Neutrophil (primary cell): ENCODE measurements at regions not wholly inside any gene's neighbourhood (a gene's known extent, or its start where the extent isn't known, plus 50 kb on each side); places are given as distances from the start of the nearest gene placed in this dataset.

Experiments
- H3K27ac ChIP-seq: fragments of 200-600 bp; sonication (generic); 2 replicates; pipeline ENCODE4 v1.5.1; 2016; ENCODE audit warnings: mild to moderate bottlenecking, moderate library complexity
- H3K27me3 ChIP-seq: fragments of 200-600 bp; sonication (generic); 2 replicates; pipeline ENCODE4 v1.6.0; 2016; ENCODE audit warnings: mild to moderate bottlenecking
- H3K36me3 ChIP-seq: fragments of 200-600 bp; sonication (generic); 2 replicates; pipeline ENCODE4 v1.5.1; 2017
- H3K4me1 ChIP-seq, 2 experiments: fragments of 200-600 bp in 1 of 2; sonication (generic) in 1 of 2; 1 replicate in 1 of 2; 2 replicates in 1 of 2; pipeline versions ENCODE4 v1.5.1 to v1.6.1; 2013 to 2016; ENCODE audit warnings: low read depth in 1 of 2, low read length in 1 of 2, mild to moderate bottlenecking in 1 of 2, moderate library complexity in 1 of 2; ENCODE audit not compliant: control insufficient read depth in 1 of 2, insufficient read depth in 1 of 2
- H3K4me3 ChIP-seq, 2 experiments: fragments of 200-600 bp in 1 of 2; sonication (generic) in 1 of 2; 1 replicate in 1 of 2; 2 replicates in 1 of 2; pipeline ENCODE4 v1.5.1; 2013 to 2016; ENCODE audit warnings: low read depth in 1 of 2, low read length in 1 of 2, mild to moderate bottlenecking in 1 of 2, moderate library complexity in 1 of 2
- H3K9me3 ChIP-seq: fragments of 200-600 bp; sonication (generic); 2 replicates; pipeline ENCODE4 v1.5.1; 2016
- TF ChIP-seq, protein P1 (sequence below): fragments of 200-600 bp; sonication (generic); IDR thresholded peaks from 2 replicates; pipeline ENCODE4 v1.5.1; 2016; ENCODE audit warnings: antibody characterized with exemption

DNA sequence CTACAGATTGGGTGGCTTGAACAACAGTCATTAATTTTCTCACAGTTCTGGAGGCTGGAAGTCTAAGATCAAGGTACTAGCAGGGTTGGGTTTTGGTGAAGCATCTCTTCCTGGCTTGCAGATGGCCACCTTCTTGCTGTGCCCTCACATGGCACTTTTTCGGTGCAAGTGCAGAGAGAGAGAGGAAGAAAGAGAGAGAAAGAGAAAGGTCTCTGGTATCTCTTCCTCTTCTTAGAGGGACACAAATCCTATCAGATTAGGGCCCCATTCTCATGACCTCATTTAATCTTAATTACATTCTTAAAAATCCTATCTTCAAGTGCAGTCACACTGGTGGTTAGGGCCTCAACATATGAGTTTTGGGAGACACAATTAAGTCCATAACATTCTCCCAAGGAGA lies 167.1 kb downstream of the NFKBIZ start:
- H3K4me1 ChIP-seq, result peaks cover 2 to 19% of the 10 kb centered on the region in 2 experiments
- H3K9me3 ChIP-seq, result no peaks in the 10 kb centered on the region
- H3K27me3 ChIP-seq, result no peaks in the 10 kb centered on the region
- H3K27ac ChIP-seq, result no peak overlapping the region
- TF ChIP-seq, protein P1, sequence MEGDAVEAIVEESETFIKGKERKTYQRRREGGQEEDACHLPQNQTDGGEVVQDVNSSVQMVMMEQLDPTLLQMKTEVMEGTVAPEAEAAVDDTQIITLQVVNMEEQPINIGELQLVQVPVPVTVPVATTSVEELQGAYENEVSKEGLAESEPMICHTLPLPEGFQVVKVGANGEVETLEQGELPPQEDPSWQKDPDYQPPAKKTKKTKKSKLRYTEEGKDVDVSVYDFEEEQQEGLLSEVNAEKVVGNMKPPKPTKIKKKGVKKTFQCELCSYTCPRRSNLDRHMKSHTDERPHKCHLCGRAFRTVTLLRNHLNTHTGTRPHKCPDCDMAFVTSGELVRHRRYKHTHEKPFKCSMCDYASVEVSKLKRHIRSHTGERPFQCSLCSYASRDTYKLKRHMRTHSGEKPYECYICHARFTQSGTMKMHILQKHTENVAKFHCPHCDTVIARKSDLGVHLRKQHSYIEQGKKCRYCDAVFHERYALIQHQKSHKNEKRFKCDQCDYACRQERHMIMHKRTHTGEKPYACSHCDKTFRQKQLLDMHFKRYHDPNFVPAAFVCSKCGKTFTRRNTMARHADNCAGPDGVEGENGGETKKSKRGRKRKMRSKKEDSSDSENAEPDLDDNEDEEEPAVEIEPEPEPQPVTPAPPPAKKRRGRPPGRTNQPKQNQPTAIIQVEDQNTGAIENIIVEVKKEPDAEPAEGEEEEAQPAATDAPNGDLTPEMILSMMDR, result no peak
- H3K4me3 ChIP-seq, result no peak overlapping the region
- H3K36me3 ChIP-seq, result no peaks in the 10 kb centered on the region

DNA sequence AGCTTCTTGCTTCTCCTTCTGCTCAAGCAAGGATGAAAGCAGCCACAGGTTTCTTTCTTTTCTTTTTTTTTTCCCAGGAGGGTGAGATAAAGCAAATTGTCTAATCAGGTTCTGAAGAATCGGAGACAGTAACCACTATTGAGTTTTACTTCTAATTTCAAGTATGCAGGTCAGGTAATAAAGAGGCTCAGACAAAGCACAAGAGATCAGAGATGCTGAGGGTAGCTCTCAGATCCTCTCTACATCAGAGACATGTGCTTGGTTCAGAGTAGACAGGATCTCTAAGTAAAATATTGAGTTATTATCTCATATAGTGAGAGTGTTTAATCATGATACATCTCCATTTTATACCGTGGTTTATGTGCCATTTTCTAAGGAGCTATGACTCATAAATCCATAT lies 168.5 kb downstream of the NFKBIZ start:
- TF ChIP-seq, protein P1, result no peak
- Histone ChIP-seq H3K36me3 (no peaks in the 10 kb centered on the region), H3K27me3 (no peaks in the 10 kb centered on the region)

DNA sequence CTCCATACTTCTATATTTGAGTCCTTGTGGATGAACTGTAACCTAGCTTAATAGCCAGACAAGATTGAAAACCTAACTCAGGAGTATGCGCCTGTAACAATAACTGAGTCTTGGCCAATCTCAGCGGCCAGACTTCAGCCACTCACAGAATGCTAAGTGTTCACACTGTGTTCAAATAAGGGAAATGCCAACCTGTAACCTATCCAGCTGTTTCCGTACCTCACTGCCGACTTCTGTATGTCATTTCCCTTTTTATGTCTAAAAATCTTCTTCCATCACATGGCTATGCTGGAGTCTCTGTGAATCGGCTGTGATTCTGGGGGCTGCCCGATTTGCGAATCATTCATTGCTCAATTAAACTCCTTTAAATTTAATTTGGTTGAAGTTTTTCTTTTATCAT lies 169.2 kb downstream of the NFKBIZ start:
- Histone ChIP-seq H3K27me3 (no peaks in the 10 kb centered on the region), H3K4me1 (peaks cover 2 to 19% of the 10 kb centered on the region in 2 experiments), H3K4me3 (no peak overlapping the region), H3K9me3 (no peaks in the 10 kb centered on the region), H3K27ac (no peak overlapping the region), H3K36me3 (no peaks in the 10 kb centered on the region)
- TF ChIP-seq, protein P1, result no peak

More for the DNA sequence above, 168.5 kb downstream of the NFKBIZ start:
- Histone ChIP-seq H3K4me1 (peaks cover 2 to 19% of the 10 kb centered on the region in 2 experiments), H3K4me3 (no peak overlapping the region), H3K9me3 (no peaks in the 10 kb centered on the region), H3K27ac (no peak overlapping the region)

DNA sequence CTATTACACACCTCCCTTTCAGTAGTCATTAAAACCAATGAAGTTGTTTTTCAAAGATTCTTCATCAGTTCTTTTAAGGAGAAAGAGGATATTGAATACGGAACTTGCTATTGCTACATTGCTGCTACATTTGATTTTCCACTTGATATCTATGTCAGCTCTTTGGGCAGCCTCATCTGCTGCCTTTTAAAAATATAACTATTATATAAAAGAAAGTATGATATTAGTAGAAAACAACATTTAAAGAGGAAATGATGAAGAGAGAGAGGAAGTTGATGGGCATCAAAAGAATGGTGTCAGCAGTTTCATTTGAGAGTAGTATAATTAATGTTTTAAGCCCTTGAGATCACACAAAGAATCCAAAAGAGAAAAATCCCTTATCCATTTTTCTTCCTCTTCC lies 171.4 kb downstream of the NFKBIZ start:
- Histone ChIP-seq H3K4me3 (no peak overlapping the region), H3K27me3 (no peaks in the 10 kb centered on the region), H3K9me3 (no peaks in the 10 kb centered on the region), H3K36me3 (no peaks in the 10 kb centered on the region), H3K27ac (peak overlapping the region; percentile 14), H3K4me1 (peaks cover 2 to 25% of the 10 kb centered on the region in 2 experiments)
- TF ChIP-seq, protein P1, result no peak

DNA sequence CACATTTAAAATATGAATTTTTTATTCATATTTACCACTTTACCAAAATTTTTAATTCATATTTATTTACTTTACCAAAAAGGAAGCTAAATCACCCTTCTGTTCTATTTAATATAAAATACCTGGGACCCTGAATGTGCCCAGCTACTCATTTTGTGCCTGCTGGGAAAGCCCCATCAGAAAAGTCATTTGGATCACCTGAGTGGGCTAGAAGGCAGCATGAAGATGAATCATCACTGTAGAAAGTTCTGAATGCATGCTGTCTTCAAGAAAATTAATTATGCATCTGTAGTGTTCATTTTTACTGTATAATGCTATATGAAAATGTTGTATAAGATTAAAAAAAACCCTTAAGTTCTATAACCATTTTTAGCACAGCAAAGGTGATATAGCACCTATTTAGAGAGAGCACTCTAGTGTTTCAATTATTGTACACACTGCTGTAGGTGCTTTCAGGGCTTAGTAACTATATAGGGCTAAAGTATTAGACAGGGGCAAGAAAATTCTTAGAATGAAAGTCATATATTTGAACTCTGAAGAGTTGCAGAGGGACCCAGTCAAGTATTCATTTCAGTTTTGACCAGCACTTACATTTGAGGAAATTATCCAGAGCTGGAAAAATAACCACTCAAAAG lies 175.1 kb downstream of the NFKBIZ start:
- TF ChIP-seq, protein P1, result no peak
- no peak overlapping the region for H3K27ac ChIP-seq

More for the DNA sequence above, 175.1 kb downstream of the NFKBIZ start:
- H3K36me3 ChIP-seq, result no peaks in the 10 kb centered on the region
- H3K4me3 ChIP-seq, result no peak overlapping the region
- H3K9me3 ChIP-seq, result no peaks in the 10 kb centered on the region
- H3K27me3 ChIP-seq, result no peaks in the 10 kb centered on the region
- H3K4me1 ChIP-seq, result peaks cover 2 to 25% of the 10 kb centered on the region in 2 experiments
